Gastrocnemius medialis (tissue), 4 donors: ENCODE measurements at regions not wholly inside any gene's neighbourhood (a gene's known extent, or its start where the extent isn't known, plus 50 kb on each side); places are given as distances from the start of the nearest gene placed in this dataset.

Source experiments
- POLR2A ChIP-seq, 2 donors: fragments of 450-650 bp; IDR thresholded peaks; one replicate each; pipeline ENCODE4 v1.6.1; 2017; ENCODE audit warnings: antibody characterized with exemption in 2 of 2, mild to moderate bottlenecking in 2 of 2, moderate library complexity in 2 of 2
- TF ChIP-seq, protein P1 (sequence below), 5 experiments: fragments of 450-650 bp in 3 of 5; fragments of 200-600 bp in 2 of 5; sonication (generic) in 2 of 5; IDR thresholded peaks in 4 of 5; conservative IDR thresholded peaks in 1 of 5; 1 replicate in 4 of 5; 2 replicates in 1 of 5; pipeline ENCODE4 v1.5.1; 2016 to 2019; ENCODE audit warnings: antibody characterized with exemption in 5 of 5, mild to moderate bottlenecking in 3 of 5, moderate library complexity in 3 of 5

DNA sequence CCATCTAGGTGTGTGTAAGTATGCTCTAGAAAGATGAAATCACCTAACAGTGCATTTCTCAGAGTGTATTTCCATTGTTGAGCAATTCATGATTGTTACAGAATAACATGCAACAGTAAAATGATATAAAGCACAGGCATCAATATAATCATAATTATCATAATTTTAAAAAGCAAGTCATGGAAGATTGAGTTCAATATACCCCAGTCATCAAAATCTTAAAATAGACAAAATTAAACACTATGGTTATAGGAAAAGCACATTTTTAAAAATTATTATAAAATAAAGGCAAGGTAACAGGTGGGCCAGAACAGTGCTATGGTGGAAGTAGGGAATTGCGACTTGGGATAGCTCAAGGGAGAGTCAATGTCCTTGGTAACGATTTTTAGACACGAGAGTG lies 555.4 kb upstream of the VRK2 start:
- TF ChIP-seq, protein P1, sequence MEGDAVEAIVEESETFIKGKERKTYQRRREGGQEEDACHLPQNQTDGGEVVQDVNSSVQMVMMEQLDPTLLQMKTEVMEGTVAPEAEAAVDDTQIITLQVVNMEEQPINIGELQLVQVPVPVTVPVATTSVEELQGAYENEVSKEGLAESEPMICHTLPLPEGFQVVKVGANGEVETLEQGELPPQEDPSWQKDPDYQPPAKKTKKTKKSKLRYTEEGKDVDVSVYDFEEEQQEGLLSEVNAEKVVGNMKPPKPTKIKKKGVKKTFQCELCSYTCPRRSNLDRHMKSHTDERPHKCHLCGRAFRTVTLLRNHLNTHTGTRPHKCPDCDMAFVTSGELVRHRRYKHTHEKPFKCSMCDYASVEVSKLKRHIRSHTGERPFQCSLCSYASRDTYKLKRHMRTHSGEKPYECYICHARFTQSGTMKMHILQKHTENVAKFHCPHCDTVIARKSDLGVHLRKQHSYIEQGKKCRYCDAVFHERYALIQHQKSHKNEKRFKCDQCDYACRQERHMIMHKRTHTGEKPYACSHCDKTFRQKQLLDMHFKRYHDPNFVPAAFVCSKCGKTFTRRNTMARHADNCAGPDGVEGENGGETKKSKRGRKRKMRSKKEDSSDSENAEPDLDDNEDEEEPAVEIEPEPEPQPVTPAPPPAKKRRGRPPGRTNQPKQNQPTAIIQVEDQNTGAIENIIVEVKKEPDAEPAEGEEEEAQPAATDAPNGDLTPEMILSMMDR (IDR thresholded peaks at IDR 0.05 in 4 of 5, conservative IDR thresholded peaks at IDR 0.05 in 1 of 5): no peak
- TF ChIP-seq POLR2A (IDR thresholded peaks at IDR 0.05): no peak
